ENCODE measurements at regions not wholly inside any gene's neighbourhood (a gene's known extent, or its start where the extent isn't known, plus 50 kb on each side); places are given as distances from the start of the nearest gene placed in this dataset.

GRCh38 chr11:95490625-95491024 is 259.6 kb upstream of the SESN3 start:
- no peak overlapping the region for H3K4me3 ChIP-seq (ENCODE audit: low read depth, low read length)
- TF ChIP-seq, protein P1, sequence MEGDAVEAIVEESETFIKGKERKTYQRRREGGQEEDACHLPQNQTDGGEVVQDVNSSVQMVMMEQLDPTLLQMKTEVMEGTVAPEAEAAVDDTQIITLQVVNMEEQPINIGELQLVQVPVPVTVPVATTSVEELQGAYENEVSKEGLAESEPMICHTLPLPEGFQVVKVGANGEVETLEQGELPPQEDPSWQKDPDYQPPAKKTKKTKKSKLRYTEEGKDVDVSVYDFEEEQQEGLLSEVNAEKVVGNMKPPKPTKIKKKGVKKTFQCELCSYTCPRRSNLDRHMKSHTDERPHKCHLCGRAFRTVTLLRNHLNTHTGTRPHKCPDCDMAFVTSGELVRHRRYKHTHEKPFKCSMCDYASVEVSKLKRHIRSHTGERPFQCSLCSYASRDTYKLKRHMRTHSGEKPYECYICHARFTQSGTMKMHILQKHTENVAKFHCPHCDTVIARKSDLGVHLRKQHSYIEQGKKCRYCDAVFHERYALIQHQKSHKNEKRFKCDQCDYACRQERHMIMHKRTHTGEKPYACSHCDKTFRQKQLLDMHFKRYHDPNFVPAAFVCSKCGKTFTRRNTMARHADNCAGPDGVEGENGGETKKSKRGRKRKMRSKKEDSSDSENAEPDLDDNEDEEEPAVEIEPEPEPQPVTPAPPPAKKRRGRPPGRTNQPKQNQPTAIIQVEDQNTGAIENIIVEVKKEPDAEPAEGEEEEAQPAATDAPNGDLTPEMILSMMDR (conservative IDR thresholded peaks at IDR 0.05; ENCODE audit: low read depth, low read length) = no peak
- DNase-seq (ENCODE audit: low read depth) = no peak

GRCh38 chr11:95487938-95488337 is 256.9 kb upstream of the SESN3 start:
- H3K4me3 ChIP-seq (ENCODE audit: low read depth, low read length) = no peak overlapping the region
- no peak for DNase-seq (ENCODE audit: low read depth)
- TF ChIP-seq, protein P1 (conservative IDR thresholded peaks at IDR 0.05; ENCODE audit: low read depth, low read length) = no peak

GRCh38 chr11:95487391-95487790 is 256.4 kb upstream of the SESN3 start:
- TF ChIP-seq, protein P1 (conservative IDR thresholded peaks at IDR 0.05; ENCODE audit: low read depth, low read length) = no peak
- DNase-seq (ENCODE audit: low read depth) = peak; percentile 91
- H3K4me3 ChIP-seq (ENCODE audit: low read depth, low read length) = no peak overlapping the region

DNA sequence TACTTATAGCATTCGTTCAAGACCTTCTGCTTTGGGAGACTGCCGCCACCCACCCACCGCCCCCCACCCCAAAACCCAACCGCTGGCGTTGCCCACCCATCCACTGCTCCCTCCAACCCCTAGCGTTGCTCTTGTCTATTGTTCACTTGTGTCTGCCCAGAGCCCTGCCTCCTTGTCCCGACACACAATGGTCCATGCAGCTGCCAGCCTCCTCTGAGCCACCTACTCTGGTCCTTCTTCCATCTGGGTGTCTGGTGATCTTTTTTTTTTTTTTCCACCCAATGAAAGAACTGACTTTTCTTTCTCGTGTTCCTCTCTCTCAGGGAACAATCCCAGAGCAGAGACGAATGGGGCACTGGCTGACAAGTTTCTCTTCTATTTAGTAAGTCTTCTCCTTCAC is 256.0 kb upstream of the SESN3 start:
- no peak for DNase-seq (ENCODE audit: low read depth)
- TF ChIP-seq, protein P1 (conservative IDR thresholded peaks at IDR 0.05; ENCODE audit: low read depth, low read length) = no peak
- no peak overlapping the region for H3K4me3 ChIP-seq (ENCODE audit: low read depth, low read length)

- TF ChIP-seq, protein P1 (conservative IDR thresholded peaks at IDR 0.05; ENCODE audit: low read depth, low read length) = no peak
- H3K4me3 ChIP-seq (ENCODE audit: low read depth, low read length) = no peak overlapping the region
- no peak for DNase-seq (ENCODE audit: low read depth)
Observed at GRCh38 chr11:95486466-95486865, 255.5 kb upstream of the SESN3 start.

DNA sequence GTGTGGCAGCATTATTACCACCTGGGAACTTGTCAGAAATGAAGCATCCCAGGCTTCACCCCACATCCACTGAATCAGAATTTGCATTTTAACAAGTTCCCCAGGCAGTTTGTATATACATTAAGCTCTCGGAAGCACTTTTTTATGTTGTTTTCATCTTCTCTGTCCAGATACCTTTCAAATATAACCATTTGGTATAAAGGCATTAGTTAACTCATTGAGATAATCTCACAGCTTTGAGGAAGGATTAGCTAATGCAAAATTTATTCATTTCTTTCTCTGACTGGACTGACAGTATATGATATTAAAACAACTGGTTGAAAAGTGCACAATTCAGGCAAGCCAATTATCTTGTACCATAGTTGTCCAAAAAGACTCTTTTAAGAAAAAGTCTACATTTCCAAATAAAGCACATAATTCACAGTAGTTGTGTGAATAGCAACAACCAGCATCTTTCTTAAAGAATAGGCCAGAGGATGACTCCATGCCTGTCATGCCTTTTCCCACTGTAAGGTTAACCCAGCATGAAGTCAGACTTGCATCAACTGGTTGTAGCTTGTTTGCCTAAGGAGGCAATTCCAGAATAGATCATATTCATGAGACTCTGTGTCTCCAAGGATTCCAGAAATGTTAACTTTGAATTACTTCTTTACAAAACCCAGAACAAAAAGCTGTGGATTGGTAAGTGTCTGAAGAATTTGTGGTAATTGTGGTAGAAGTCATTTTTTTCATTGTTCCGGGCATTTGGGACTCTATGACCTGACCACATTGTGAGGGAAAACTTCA is 254.3 kb upstream of the SESN3 start:
- no peak overlapping the region for H3K4me3 ChIP-seq (ENCODE audit: low read depth, low read length)
- peak; percentile 20 for DNase-seq (ENCODE audit: low read depth)
- TF ChIP-seq, protein P1 (conservative IDR thresholded peaks at IDR 0.05; ENCODE audit: low read depth, low read length) = no peak

GRCh38 chr11:95483339-95483738 is 252.3 kb upstream of the SESN3 start:
- no peak overlapping the region for H3K4me3 ChIP-seq (ENCODE audit: low read depth, low read length)
- TF ChIP-seq, protein P1 (conservative IDR thresholded peaks at IDR 0.05; ENCODE audit: low read depth, low read length) = no peak
- no peak for DNase-seq (ENCODE audit: low read depth)

All from epithelial cell of proximal tubule (primary cell).